Activated naive CD8-positive, alpha-beta T cell treated with anti-CD3 and anti-CD28 coated beads for 36 hours (primary cell): ENCODE measurements at regions not wholly inside any gene's neighbourhood (a gene's known extent, or its start where the extent isn't known, plus 50 kb on each side); places are given as distances from the start of the nearest gene placed in this dataset.
"Not testable (repeated sequence)": the region's sequence is repeated elsewhere in the genome, so short reads cannot be mapped to it uniquely, and the experiment has no call there.

Experiments
- DNase-seq: peaks from one replicate; pipeline ENCODE4 v3.0.0; 2021
- H3K27ac Mint-ChIP-seq: one replicate; pipeline ENCODE4 v1.8.0; 2022; ENCODE audit warnings: mild to moderate bottlenecking, moderate library complexity, mixed read lengths
- H3K27me3 Mint-ChIP-seq: one replicate; pipeline ENCODE4 v1.8.0; 2022; ENCODE audit warnings: mild to moderate bottlenecking, mixed read lengths
- H3K36me3 Mint-ChIP-seq: one replicate; pipeline ENCODE4 v1.8.0; 2021; ENCODE audit warnings: mild to moderate bottlenecking, mixed read lengths
- H3K4me1 Mint-ChIP-seq: one replicate; pipeline ENCODE4 v1.8.0; 2021; ENCODE audit warnings: mixed read lengths
- H3K4me3 Mint-ChIP-seq: one replicate; pipeline ENCODE4 v1.8.0; 2022; ENCODE audit warnings: mild to moderate bottlenecking, moderate library complexity, mixed read lengths
- H3K9me3 Mint-ChIP-seq: one replicate; pipeline ENCODE4 v1.8.0; 2022; ENCODE audit warnings: mixed read lengths

- H3K4me1 Mint-ChIP-seq: peaks cover 6% of the 10 kb centered on the region
Measured at GRCh38 chr13:111064661-111065060, 50.4 kb upstream of the ARHGEF7 start.

GRCh38 chr13:111062966-111063365 is 52.1 kb upstream of the ARHGEF7 start:
- Mint-ChIP-seq H3K4me1 (peaks cover 6% of the 10 kb centered on the region), H3K27ac (no peak overlapping the region), H3K4me3 (no peak overlapping the region), H3K27me3 (peaks cover 47% of the 10 kb centered on the region), H3K9me3 (no peaks in the 10 kb centered on the region), H3K36me3 (peaks cover 1% of the 10 kb centered on the region)
- DNase-seq: no peak

More at GRCh38 chr13:111064661-111065060, 50.4 kb upstream of the ARHGEF7 start:
- no peak overlapping the region for H3K27ac Mint-ChIP-seq
- H3K9me3 Mint-ChIP-seq: no peaks in the 10 kb centered on the region
- H3K36me3 Mint-ChIP-seq: no peaks in the 10 kb centered on the region
- DNase-seq: no peak
- H3K4me3 Mint-ChIP-seq: no peak overlapping the region
- peaks cover 38% of the 10 kb centered on the region for H3K27me3 Mint-ChIP-seq

GRCh38 chr13:111062305-111062704 is 52.8 kb upstream of the ARHGEF7 start:
- no peaks in the 10 kb centered on the region for H3K9me3 Mint-ChIP-seq
- H3K27me3 Mint-ChIP-seq: peaks cover 53% of the 10 kb centered on the region
- peaks cover 1% of the 10 kb centered on the region for H3K36me3 Mint-ChIP-seq
- no peak overlapping the region for H3K27ac Mint-ChIP-seq
- no peak for DNase-seq
- H3K4me1 Mint-ChIP-seq: peaks cover 3% of the 10 kb centered on the region
- no peak overlapping the region for H3K4me3 Mint-ChIP-seq

GRCh38 chr13:111061358-111062045 is 53.6 kb upstream of the ARHGEF7 start:
- H3K27me3 Mint-ChIP-seq: peaks cover 46% of the 10 kb centered on the region
- no peak overlapping the region for H3K4me3 Mint-ChIP-seq
- H3K9me3 Mint-ChIP-seq: no peaks in the 10 kb centered on the region
- no peak overlapping the region for H3K27ac Mint-ChIP-seq
- peaks cover 2% of the 10 kb centered on the region for H3K4me1 Mint-ChIP-seq
- no peak for DNase-seq
- peaks cover 1% of the 10 kb centered on the region for H3K36me3 Mint-ChIP-seq

GRCh38 chr13:111060237-111060919 is 54.7 kb upstream of the ARHGEF7 start:
- no peaks in the 10 kb centered on the region for H3K4me1 Mint-ChIP-seq
- H3K36me3 Mint-ChIP-seq: peaks cover 1% of the 10 kb centered on the region
- H3K4me3 Mint-ChIP-seq: no peak overlapping the region
- no peaks in the 10 kb centered on the region for H3K9me3 Mint-ChIP-seq
- H3K27me3 Mint-ChIP-seq: peaks cover 43% of the 10 kb centered on the region
- no peak for DNase-seq
- no peak overlapping the region for H3K27ac Mint-ChIP-seq

GRCh38 chr13:111058796-111059506 is 56.2 kb upstream of the ARHGEF7 start:
- Mint-ChIP-seq H3K27me3 (peaks cover 43% of the 10 kb centered on the region), H3K4me3 (no peak overlapping the region), H3K36me3 (peaks cover 1% of the 10 kb centered on the region), H3K9me3 (no peaks in the 10 kb centered on the region), H3K27ac (no peak overlapping the region), H3K4me1 (peaks cover 2% of the 10 kb centered on the region)
- no peak for DNase-seq

GRCh38 chr13:111058339-111058738 is 56.8 kb upstream of the ARHGEF7 start:
- not testable (repeated sequence) for H3K4me3 Mint-ChIP-seq, H3K9me3 Mint-ChIP-seq, H3K27ac Mint-ChIP-seq, DNase-seq, H3K4me1 Mint-ChIP-seq, H3K36me3 Mint-ChIP-seq
- H3K27me3 Mint-ChIP-seq: peaks cover 44% of the 10 kb centered on the region

- peaks cover 18% of the 10 kb centered on the region for H3K27me3 Mint-ChIP-seq
- not testable (repeated sequence) for H3K4me1 Mint-ChIP-seq, H3K9me3 Mint-ChIP-seq, H3K4me3 Mint-ChIP-seq, H3K36me3 Mint-ChIP-seq, H3K27ac Mint-ChIP-seq, DNase-seq
Measured at GRCh38 chr13:111051726-111052232, 63.3 kb upstream of the ARHGEF7 start.

- Mint-ChIP-seq H3K27me3 (peaks cover 18% of the 10 kb centered on the region), H3K4me3 (no peak overlapping the region), H3K4me1 (peaks cover 2% of the 10 kb centered on the region), H3K36me3 (no peaks in the 10 kb centered on the region), H3K27ac (no peak overlapping the region), H3K9me3 (no peaks in the 10 kb centered on the region)
- DNase-seq: no peak
Measured at GRCh38 chr13:111051041-111051725, 63.9 kb upstream of the ARHGEF7 start.

GRCh38 chr13:111050539-111050879 is 64.6 kb upstream of the ARHGEF7 start:
- DNase-seq: no peak
- no peaks in the 10 kb centered on the region for H3K36me3 Mint-ChIP-seq
- no peak overlapping the region for H3K4me3 Mint-ChIP-seq

GRCh38 chr13:111049791-111050538 is 65.1 kb upstream of the ARHGEF7 start:
- H3K9me3 Mint-ChIP-seq: no peaks in the 10 kb centered on the region
- H3K27me3 Mint-ChIP-seq: peaks cover 7% of the 10 kb centered on the region
- H3K4me3 Mint-ChIP-seq: no peak overlapping the region

More at GRCh38 chr13:111050539-111050879, 64.6 kb upstream of the ARHGEF7 start:
- Mint-ChIP-seq H3K27me3 (peaks cover 12% of the 10 kb centered on the region), H3K27ac (no peak overlapping the region), H3K9me3 (no peaks in the 10 kb centered on the region), H3K4me1 (peaks cover 2% of the 10 kb centered on the region)

GRCh38 chr13:111048387-111048786 is 66.7 kb upstream of the ARHGEF7 start:
- H3K36me3 Mint-ChIP-seq: no peaks in the 10 kb centered on the region
- no peak for DNase-seq
- no peaks in the 10 kb centered on the region for H3K9me3 Mint-ChIP-seq
- no peak overlapping the region for H3K4me3 Mint-ChIP-seq
- no peak overlapping the region for H3K27ac Mint-ChIP-seq
- H3K27me3 Mint-ChIP-seq: no peaks in the 10 kb centered on the region
- H3K4me1 Mint-ChIP-seq: no peaks in the 10 kb centered on the region

More at GRCh38 chr13:111049791-111050538, 65.1 kb upstream of the ARHGEF7 start:
- H3K36me3 Mint-ChIP-seq: no peaks in the 10 kb centered on the region
- DNase-seq: no peak
- H3K4me1 Mint-ChIP-seq: peaks cover under 1% of the 10 kb centered on the region
- H3K27ac Mint-ChIP-seq: no peak overlapping the region

GRCh38 chr13:111047326-111047725 is 67.8 kb upstream of the ARHGEF7 start:
- no peaks in the 10 kb centered on the region for H3K36me3 Mint-ChIP-seq
- no peaks in the 10 kb centered on the region for H3K4me1 Mint-ChIP-seq
- no peaks in the 10 kb centered on the region for H3K9me3 Mint-ChIP-seq
- no peak for DNase-seq
- H3K27ac Mint-ChIP-seq: no peak overlapping the region
- H3K4me3 Mint-ChIP-seq: no peak overlapping the region
- H3K27me3 Mint-ChIP-seq: peaks cover 1% of the 10 kb centered on the region

- no peak overlapping the region for H3K27ac Mint-ChIP-seq
- H3K4me1 Mint-ChIP-seq: no peaks in the 10 kb centered on the region
- H3K27me3 Mint-ChIP-seq: peaks cover 8% of the 10 kb centered on the region
- no peak overlapping the region for H3K4me3 Mint-ChIP-seq
- H3K36me3 Mint-ChIP-seq: no peaks in the 10 kb centered on the region
- no peaks in the 10 kb centered on the region for H3K9me3 Mint-ChIP-seq
- no peak for DNase-seq
Measured at GRCh38 chr13:111046590-111047141, 68.4 kb upstream of the ARHGEF7 start.
